HG03354 (cell line): ENCODE measurements at regions not wholly inside any gene's neighbourhood (a gene's known extent, or its start where the extent isn't known, plus 50 kb on each side); places are given as distances from the start of the nearest gene placed in this dataset.
"Not testable (repeated sequence)": the region's sequence is repeated elsewhere in the genome, so short reads cannot be mapped to it uniquely, and the experiment has no call there.

ENCODE experiments used
- ATAC-seq: cut with Tn5 transposase; IDR thresholded peaks from one replicate; pipeline ENCODE4 v1.9.1; 2021; ENCODE audit warnings: mild to moderate bottlenecking; ENCODE audit not compliant: unreplicated experiment, poor library complexity, severe bottlenecking

DNA sequence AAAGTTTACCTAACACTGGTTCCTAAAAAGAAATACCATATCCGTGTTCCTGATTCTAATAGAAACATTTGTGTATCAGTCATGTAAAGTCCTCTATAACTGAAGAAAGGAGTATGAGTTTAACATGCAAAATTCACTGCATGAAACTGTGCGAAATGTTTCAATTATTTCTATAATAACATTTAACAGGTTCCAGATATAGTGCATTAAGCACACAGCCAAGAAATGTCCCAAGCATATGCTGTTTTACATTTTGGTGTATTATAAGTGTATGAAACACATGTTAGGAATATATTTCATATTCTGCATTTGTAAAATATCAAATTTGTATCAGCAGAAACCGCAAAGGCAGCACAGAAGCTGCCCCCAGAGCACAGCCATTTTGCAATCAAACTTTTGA, 764.9 kb downstream of the KCNJ2 start:
- ATAC-seq, result no peak

DNA sequence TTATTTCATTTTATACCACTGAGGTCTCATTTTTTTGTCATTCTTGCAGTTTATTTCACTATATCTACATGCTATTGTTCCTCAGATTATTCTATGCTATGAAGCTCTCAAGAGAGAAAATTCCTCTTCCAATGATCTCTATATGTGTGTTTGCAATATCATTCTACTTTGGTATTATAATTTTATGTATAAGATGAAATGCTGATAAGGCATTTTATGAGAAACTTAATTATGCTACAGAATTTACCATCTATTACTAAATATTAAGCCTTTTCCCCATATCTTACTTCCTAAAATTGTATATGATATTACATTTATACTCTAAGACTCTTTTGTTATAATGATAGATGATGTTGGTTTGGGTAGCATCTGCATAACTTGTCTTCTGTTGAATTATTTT, 765.5 kb downstream of the KCNJ2 start:
- ATAC-seq, result no peak

DNA sequence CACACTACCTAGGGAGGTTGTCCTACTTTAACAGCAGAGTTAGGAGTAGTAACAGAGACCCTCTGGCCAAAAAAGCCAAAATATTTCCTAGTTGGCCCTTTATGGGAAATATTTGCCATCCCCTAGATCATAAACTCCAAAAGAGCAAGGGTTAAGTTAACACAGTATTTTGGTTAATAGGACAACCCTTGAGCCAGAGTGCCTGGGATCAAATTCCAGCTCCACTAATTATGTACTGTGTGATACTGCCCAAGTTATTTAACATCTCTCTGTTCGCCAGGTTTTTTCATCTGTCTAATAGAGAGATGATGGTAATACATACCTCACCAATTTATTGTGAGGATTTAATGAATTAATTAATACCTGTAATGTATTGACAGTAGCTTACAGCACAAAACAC, 767.4 kb downstream of the KCNJ2 start:
- ATAC-seq, result no peak

DNA sequence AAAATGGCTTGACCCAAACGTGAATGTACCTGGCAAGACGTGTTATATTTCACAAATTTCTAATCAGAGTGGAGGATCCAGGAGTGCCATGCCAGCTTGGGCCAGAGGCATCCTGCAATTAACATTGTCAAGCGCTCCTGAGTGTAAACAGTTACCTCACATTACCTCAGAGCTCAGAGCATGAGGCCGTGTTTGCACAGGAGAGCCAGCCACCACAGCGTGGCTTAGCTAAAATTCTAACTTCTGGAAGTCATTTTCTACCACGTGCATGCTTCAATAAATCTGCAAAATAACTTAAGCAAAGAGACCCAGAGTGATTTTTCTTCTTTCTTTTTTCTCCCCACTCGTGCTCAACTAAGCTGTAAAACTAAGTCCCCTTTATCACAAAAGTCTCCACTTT, 769.0 kb downstream of the KCNJ2 start:
- no peak for ATAC-seq

DNA sequence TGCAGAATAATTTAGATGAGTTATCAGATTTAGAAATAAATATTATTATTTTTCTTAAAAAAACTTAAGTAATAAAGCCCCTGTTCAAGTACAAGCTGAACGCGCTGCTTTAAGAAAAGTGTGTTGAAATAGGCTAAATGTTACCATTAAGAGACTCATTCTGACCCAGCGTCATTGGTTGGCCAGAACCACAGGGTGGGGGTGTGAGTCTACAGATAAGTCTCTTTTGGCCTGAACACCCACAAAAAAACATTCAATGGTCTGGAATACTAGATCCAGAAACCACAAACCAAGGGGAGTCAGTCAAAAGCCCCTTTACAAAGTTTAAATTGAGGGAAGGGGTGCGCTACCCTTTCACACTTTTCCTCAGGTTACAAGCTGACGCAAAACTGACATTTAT, 776.1 kb downstream of the KCNJ2 start:
- ATAC-seq, result no peak

DNA sequence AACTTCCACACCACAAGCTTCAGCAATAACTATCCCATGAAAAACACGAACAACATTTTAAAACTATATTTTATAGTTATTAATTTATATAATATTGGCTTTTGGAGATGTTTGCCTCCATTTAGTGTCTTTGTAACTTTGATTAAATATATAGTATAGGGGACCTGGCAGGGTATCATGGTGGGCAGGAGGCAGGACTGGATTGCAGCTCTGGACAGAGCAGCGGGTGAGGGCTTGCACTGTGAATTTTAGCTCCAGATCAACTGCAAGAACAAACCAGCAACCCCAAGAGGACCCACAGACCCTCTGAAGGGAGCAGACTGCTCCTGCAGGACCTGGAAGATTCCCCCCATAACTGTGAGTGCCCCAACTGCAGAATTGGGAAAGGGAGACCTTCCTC, 777.9 kb downstream of the KCNJ2 start:
- no peak for ATAC-seq

DNA sequence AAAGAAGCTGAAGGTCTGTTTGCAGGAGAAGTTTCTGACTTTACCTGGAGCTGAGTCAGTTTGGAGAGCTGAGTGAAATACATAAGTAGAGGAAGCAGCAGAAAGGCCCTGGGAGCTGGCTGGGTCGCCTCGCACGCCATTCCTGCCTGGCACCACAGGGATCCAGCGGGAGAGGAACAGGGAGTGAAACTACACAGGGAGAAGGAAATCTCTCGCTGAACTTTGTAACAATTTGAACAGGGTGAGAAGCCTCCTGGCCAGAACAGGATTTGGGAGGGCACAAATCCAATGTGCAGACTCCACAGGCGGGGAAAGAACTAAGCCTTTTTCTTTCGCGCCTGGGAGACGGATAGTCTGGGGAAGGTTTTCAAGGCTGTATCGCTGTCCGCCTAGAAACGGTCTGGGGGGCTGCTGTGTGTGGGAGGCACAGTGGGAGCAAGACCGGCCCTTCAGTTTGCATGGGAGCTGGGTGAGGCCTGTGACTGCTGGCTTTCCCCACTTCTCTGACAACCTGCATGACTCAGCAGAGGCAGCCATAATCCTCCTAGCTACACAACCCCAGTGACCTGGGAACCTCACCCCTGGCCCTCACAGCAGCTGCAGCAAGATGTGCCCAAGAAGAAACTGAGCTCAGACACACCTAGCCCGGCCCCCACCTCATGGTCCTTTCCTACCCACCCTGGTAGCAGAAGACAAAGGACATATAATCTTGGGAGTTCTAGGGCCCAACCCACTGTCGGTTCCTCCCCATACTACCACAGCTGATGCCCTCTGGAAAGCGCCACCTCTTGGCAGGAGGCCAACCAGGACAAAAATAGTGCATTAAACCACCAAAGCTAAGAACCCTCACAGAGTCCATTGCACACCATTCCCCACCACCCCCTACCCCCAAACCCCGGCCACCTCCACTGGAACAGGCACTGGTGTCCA, 778.6 kb downstream of the KCNJ2 start:
- ATAC-seq, result no peak

DNA sequence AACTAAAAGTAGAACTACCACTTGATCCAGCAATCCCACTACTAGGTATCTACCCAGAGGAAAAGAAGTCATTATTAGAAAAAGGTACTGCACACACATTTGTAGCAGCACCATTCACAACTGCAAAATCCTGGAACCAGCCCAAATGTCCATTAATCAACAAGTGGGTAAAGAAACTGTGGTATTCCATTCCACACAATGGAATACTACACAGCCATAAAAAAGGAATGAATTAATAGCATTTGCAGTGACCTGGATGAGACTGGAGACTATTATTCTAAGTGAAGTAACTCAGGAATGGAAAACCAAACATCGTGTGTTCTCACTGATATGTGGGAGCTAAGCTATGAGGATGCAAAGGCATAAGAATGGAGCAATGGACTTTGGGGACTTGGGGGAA, 783.8 kb downstream of the KCNJ2 start:
- ATAC-seq, result not testable (repeated sequence)

DNA sequence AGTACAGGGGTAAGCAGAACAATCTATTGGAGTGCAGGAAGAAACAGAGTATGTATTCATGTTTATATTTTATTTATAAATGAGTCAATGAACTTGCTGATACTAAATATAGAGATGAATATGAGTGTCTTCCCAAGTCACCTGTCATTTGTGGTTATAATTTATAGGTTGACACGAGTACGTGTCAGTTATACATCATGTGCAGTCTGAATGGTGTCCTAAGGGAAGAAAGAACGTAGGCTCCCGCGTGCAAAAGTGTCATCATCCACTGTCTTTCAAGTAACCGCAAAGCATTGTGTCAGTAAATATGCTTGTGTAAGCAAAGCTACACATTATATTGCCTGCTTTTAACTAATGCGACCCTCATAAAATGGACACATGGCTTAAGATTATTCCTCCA, 786.1 kb downstream of the KCNJ2 start:
- ATAC-seq, result no peak

DNA sequence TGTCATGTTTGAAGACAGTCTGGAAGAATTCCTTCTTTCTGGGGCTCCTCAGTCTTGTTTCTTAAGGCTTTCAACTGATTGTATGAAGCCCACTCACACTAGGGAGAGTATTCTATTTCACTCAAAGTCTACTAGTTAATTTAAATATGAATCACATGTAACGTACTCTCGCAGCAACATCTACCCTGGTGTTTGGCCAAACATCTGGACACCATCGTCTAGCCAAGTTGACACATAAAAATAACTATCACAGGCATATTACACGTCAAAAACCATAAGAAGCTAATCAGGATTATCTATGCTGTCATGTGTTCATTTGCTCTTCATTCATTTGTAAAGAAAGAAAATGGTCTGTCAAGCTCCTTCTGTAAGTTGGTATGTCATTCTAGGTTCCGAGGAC, 787.4 kb downstream of the KCNJ2 start:
- no peak for ATAC-seq

DNA sequence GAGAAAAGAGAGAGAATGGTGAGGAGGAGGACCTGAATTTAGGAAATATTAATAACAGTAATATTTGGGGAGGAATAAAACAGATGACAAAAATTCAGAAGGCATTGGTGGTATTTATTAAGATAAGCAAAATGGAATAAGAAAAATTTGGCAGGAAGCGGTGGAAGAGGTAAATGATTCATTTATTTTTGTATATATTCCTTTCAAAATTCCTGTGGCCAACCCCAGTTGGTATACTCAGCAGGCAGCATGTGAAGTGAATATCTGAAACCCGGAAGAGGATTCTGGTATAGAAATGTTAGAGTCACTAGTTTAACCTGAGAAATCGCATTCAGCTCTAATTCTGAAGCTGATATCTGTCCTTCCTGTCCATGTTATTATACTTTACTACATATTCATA, 792.0 kb downstream of the KCNJ2 start:
- no peak for ATAC-seq

DNA sequence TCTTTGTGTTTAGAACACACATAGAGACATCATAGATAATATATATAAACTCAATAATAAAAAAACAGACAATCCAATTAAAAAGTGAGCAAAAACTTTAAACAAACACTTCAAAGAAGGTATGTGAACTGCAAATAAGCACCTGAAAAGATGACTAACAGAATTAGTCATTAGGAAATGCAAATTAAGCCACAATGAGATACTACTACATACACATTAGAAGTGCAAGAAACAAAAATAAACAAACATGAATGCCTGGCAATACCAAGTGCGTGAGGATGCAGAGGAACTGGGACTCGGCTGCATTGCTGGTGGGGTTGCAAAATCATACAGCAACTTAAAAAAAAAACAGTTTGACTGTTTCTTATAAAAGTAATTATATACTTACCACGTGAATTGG, 799.0 kb downstream of the KCNJ2 start:
- no peak for ATAC-seq

DNA sequence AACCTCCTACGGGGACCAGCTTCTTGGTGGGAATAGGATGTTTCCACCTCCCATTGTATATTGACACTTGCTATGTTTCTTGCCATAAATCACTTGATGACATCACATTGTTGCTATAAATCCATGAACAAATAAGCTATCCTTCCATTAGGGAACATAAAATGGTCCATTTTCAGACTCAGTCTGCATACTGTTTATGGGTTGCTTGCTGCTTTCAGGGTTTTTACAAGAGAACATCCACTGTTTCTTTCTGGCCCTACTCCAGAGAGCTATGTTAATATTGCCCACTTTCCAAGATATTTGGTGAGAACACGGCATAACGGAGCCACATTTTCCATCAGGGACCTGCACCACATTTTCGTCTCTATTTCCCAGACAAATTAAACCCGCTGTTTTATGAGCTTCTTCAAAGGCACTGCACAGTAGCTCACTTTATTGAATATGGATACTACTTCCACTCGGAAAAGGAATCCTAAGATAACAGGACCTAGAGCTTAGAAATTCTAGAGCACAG, 800.2 kb downstream of the KCNJ2 start:
- no peak for ATAC-seq

DNA sequence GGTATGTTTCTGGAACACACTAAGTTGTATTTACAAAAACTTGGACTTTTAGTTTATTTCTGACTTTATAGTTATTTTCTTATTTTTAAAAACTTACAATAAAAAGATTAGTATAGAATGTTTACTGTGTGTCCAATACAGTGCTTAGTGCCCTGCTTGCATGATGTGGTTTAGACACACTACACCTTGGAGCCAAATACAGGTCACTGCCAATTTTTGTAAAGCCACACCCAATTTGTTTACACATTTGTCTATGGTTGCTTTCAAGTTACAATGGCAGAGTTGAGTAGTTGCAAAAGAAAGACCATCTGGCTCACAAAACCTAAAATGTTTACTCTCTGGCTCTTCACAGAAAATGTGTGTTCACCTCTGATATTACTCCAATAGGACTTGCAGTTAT, 807.1 kb downstream of the KCNJ2 start:
- ATAC-seq, result no peak

DNA sequence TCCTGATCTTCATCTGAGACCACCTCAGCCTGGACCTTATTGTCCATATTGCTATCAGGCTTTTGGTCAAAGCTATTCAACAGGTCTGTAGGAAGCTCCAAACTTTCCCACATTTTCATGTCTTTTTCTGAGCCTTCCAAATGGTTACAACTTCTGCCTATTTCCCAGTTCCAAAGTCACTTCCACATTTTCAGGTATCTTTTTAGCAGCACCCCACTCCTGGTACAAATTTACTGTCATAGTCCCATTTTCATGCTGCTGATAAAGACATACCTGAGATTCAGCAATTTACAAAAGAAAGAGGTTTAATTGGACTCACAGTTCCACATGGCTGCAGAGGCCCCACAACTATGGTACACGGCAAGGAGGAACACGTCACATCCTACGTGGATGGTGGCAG, 815.5 kb downstream of the KCNJ2 start:
- ATAC-seq, result no peak

DNA sequence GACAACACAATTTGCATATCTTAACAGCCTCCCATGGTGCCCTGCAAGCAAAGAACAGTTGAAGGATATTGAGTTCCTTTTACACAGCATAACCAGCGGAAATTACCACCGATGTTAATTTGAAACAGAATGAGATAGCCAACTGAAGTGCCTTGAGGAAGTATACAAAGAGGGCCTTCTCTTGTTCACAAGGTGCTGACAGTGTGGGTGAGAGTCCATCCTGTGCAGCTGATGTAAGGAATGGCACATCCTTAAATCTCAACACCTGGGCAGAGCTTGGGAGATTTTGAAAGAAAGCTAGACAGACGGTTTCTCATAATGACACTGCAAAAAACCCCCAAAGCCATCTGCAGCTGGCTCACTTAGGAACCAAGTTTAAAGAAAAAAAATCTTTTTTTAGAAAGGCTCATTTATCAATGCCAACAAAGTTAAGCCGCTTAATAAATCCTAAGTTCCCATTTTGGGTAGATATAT, 818.6 kb downstream of the KCNJ2 start:
- ATAC-seq, result peak; percentile 92

DNA sequence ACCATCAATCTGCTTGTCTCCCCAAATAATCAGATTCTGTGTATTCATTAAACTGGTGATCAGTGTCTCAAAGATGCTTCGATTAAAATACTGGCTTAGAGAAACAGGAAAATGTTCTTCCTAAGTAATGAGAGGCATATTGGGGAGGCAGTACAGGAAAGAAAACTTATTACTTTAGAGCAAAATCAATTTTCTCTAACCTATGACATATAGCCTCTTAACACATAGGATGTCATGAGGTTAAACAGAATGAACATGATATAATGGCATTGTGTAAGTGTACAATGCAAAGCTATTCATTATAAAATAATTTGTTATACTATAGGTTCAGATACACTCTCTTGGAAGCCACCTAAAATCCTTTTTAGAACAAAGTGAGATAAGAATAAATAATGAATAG, 819.3 kb downstream of the KCNJ2 start:
- no peak for ATAC-seq

DNA sequence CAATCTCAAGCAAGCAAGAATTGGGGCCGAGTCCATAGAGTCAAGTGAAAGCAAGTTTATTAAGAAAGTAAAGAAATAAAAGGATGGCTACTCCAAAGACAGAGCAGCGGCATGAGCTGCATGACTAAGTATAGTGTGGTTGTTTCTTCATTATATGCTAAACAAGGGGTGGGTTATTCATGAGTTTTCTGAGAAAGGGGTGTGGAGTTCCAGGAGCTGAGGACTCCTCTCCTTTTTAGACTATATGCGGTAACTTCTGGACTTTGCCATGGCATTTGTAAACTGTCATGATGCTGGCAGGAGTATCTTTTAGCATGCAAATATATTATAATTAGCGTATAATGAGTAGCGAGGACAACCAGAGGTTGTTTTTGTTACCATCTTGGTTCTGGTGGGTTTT, 819.9 kb downstream of the KCNJ2 start:
- no peak for ATAC-seq

DNA sequence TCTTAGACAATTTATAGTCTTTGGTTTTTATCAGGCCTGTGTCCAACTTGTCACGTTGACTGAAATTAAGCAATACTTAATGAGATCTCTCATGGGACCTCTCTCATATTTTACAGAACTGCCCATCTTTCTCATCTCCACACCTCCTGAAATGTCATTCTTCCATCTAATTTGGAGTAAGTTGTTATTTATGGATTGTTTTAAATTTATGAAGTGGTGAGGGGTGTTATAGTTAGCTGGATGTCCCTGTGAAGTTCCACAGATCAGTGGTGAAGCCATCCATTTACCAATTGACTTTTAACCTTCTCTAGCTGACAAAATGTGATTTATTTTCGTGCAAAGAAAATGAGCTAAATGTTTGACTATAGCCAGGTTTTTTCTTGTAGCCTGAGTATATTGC, 824.9 kb downstream of the KCNJ2 start:
- no peak for ATAC-seq

DNA sequence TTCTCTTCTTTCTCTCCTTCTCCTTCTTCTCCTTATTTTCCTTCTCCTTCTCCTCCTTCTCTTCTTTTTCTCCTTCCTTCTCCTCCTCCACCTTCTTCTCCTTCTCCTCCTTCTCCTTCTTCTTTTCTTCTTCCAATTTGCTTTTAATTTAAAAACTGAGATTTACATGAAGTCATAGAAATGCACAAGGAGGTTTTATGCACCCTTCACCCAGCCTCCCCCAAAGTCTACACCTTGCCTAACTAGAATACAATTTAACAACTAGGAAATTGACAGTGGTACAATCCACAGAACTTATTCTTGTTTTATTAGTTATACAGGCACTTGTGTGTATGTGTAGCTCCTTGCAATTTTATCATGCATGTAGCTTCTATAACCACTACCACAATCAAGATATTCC, 826.7 kb downstream of the KCNJ2 start:
- ATAC-seq, result no peak

DNA sequence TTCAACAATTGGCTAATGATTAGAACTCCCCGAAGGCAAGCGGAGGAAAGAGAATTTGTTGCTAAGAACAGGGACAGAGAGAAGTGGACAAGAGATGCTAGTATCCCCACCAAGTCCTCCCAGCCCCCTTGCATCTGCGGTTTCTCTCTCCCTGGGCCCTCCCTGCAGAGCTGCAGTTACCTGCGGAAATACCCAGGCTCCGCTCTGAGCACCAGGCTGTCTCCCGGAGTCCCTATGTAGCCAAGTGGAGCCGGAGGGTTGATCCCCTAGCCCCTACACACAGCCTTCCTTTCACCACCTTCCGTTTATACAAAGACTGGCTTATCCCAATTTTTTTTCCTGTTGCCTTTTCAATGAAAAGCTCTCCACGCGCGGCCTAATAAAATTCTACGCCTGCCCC, 834.4 kb downstream of the KCNJ2 start:
- no peak for ATAC-seq

DNA sequence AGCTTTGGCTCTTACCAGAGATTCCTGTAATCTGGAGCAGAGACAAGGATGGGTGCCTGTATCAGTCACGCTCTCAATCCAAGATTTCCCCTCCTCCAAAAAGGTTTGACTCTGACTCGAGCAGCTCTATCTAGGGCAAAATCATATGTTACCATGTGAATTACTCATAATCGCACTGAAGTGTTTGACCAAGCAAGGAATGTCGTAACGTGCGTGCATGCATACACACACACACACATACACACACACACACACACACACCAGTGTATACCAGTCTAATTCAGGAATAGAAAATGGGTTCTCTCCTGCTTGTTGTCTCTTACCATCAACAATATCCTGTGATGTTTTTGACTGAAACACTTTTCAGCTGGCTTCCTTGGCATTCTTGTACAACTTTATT, 835.1 kb downstream of the KCNJ2 start:
- ATAC-seq, result no peak
